GM12878 (cell line): ENCODE measurements at regions not wholly inside any gene's neighbourhood (a gene's known extent, or its start where the extent isn't known, plus 50 kb on each side); places are given as distances from the start of the nearest gene placed in this dataset.

Experiments
- ATAC-seq: fragments of 200-7000 bp; cut with Tn5 transposase; 3 replicates; pipeline ENCODE4 v1.9.1; 2020; ENCODE audit warnings: mild to moderate bottlenecking, moderate library complexity
- BruUV-seq: library from RNA; stranded (reverse); fragments of 400-500 nt; replicated peaks from 2 replicates; lab custom pipeline; 2021; lab: Mats Ljungman, UMichigan
- CTCF ChIA-PET: fragments of 300-600 bp; sonication (Branson Sonifier 250); formaldehyde crosslinking; extraction: SDS; loops from one replicate; lab custom pipeline; 2021; ENCODE audit warnings: inconsistent platforms; lab: Yijun Ruan, JAX
- POLR2A ChIA-PET: fragments of 350-600 bp; formaldehyde crosslinking; extraction: SDS; loops from one replicate; lab custom pipeline; 2021; ENCODE audit warnings: inconsistent platforms; lab: Charles Lee
- RAD21 ChIA-PET: fragments of 300-600 bp; sonication (Branson Sonifier 250); formaldehyde crosslinking; loops from one replicate; lab custom pipeline; 2023; ENCODE audit warnings: antibody characterized with exemption; ENCODE audit not compliant: unreplicated experiment; lab: Charles Lee
- SMC1A ChIA-PET: fragments of 300-600 bp; sonication (Branson Sonifier 250); formaldehyde crosslinking; loops from one replicate; lab custom pipeline; 2023; ENCODE audit not compliant: unreplicated experiment, uncharacterized antibody; lab: Charles Lee
- DNase-seq: peaks from one replicate; pipeline ENCODE4 v3.0.0-alpha.2; 2011; ENCODE audit warnings: low read depth, low spot score
- FAIRE-seq: peaks from 3 replicates; lab custom pipeline; 2011; peaks lifted over from hg19 to GRCh38; lab: Jason Lieb, UNC
- H2AFZ ChIP-seq: 2 replicates; pipeline ENCODE4 v1.6.0; 2011; ENCODE audit warnings: low read depth, low read length, control low read depth; ENCODE audit not compliant: control insufficient read depth
- H3K27ac ChIP-seq: 2 replicates; pipeline ENCODE4 v1.5.1; 2011; ENCODE audit warnings: control low read depth; ENCODE audit not compliant: control insufficient read depth, insufficient read depth
- H3K27me3 ChIP-seq, 2 experiments: replicated peaks in 1 of 2; 2 replicates each; pipeline versions ENCODE4 v1.6.0 to v1.6.1; 2011; ENCODE audit warnings: low read length in 1 of 2; ENCODE audit not compliant: control insufficient read depth in 2 of 2, insufficient read depth in 2 of 2
- H3K36me3 ChIP-seq, 2 experiments: 2 replicates each; pipeline ENCODE4 v1.5.1; 2011; ENCODE audit warnings: low read length in 1 of 2; ENCODE audit not compliant: control insufficient read depth in 2 of 2, insufficient read depth in 2 of 2
- H3K4me1 ChIP-seq: 2 replicates; pipeline ENCODE4 v1.6.1; 2011; ENCODE audit warnings: mild to moderate bottlenecking, low read length, moderate library complexity, mixed read lengths; ENCODE audit not compliant: control insufficient read depth, insufficient read depth
- H3K4me2 ChIP-seq: 2 replicates; pipeline ENCODE4 v1.6.0; 2011; ENCODE audit warnings: control low read depth; ENCODE audit not compliant: control insufficient read depth, insufficient read depth
- H3K4me3 ChIP-seq: fragments of 200-600 bp; sonication (generic); 2 replicates; pipeline ENCODE4 v1.5.1; 2016
- H3K79me2 ChIP-seq: 2 replicates; pipeline ENCODE4 v1.6.0; 2011; ENCODE audit warnings: low read length; ENCODE audit not compliant: control insufficient read depth, insufficient read depth
- H3K9ac ChIP-seq: 2 replicates; pipeline ENCODE4 v1.8.0; 2011; ENCODE audit warnings: low read length, control low read depth, mixed read lengths; ENCODE audit not compliant: control insufficient read depth, insufficient read depth
- H3K9me3 ChIP-seq: replicated peaks from 3 replicates; pipeline ENCODE4 v1.5.1; 2011; ENCODE audit warnings: mild to moderate bottlenecking, low read length; ENCODE audit not compliant: control insufficient read depth, insufficient read depth
- H4K20me1 ChIP-seq: 2 replicates; pipeline ENCODE4 v1.6.0; 2011; ENCODE audit not compliant: control insufficient read depth, insufficient read depth
- EGR1 ChIP-seq, 2 experiments: IDR thresholded peaks; 1 replicate in 1 of 2; 2 replicates in 1 of 2; pipeline ENCODE4 v1.6.1; 2011 to 2012; ENCODE audit warnings: low read depth in 2 of 2, low read length in 2 of 2, borderline replicate concordance in 1 of 2, mild to moderate bottlenecking in 1 of 2, moderate library complexity in 1 of 2
- SIN3A ChIP-seq: IDR thresholded peaks from 2 replicates; pipeline ENCODE4 v1.6.1; 2012; ENCODE audit warnings: low read depth, low read length, improper control_type of control experiment
- ZNF207 ChIP-seq: fragments of 450-650 bp; IDR thresholded peaks from 2 replicates; pipeline ENCODE4 v1.6.1; 2014; ENCODE audit warnings: antibody characterized with exemption, mild to moderate bottlenecking, borderline replicate concordance
- ZNF384 ChIP-seq: IDR thresholded peaks from 2 replicates; pipeline ENCODE4 v1.6.1; 2012; ENCODE audit warnings: low read depth, mild to moderate bottlenecking, low read length, improper control_type of control experiment, borderline replicate concordance
- ZSCAN29 ChIP-seq: fragments of 450-650 bp; IDR thresholded peaks from 2 replicates; pipeline ENCODE4 v1.6.1; 2017; ENCODE audit warnings: mild to moderate bottlenecking, moderate library complexity
- WGBS: methylation state at CpG from one replicate; pipeline ENCODE4 v1.1.6; 2016; ENCODE audit warnings: low lambda C conversion rate; ENCODE audit not compliant: insufficient replicate concordance, insufficient coverage; ENCODE audit errors: missing lambda C conversion rate; 5-methylcytosine and 5-hydroxymethylcytosine counted together
- in situ Hi-C: fragments of 300-500 bp; cut with MboI; formaldehyde crosslinking; loops from 9 replicates; pipeline ENCODE4 v1.14.3; 2018; ENCODE audit warnings: mixed read lengths
- intact Hi-C: fragments of 100-400 bp; cut with micrococcal nuclease; formaldehyde crosslinking; loops from one replicate; pipeline ENCODE4 v1.14.2; 2022; ENCODE audit not compliant: unreplicated experiment
- TF ChIP-seq, protein P1 (sequence below): fragments of 450-650 bp; IDR thresholded peaks from 2 replicates; pipeline ENCODE4 v1.6.1; 2018; ENCODE audit warnings: borderline replicate concordance, mild to moderate bottlenecking; ENCODE audit not compliant: partially characterized antibody
- TF ChIP-seq, protein P2 (sequence below): fragments of 450-650 bp; formaldehyde crosslinking; IDR thresholded peaks from 2 replicates; pipeline ENCODE4 v1.4.0; 2022; ENCODE audit warnings: mild to moderate bottlenecking, moderate library complexity

DNA sequence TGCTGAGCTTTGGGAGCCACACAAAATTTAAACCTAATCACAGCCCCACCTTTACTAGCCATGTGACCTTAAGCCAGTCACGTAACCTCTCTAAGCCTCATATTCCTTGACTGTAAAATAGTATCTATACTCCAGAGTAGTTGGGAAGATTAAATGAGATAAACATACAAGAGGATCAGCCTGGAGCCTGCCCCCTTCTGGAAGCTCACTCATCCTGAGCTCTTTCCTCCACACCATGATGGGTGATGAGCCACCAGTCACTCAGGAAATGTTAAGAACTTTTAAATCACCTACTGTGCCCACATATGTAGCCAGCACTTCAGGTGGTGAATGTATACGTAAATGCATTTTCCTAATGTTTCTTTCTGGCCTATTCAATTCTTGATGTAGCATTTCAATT lies 195.9 kb upstream of the DDX18 start:
- TF ChIP-seq EGR1 (IDR thresholded peaks at IDR 0.05; ENCODE audit: borderline replicate concordance in 1 of 2, low read depth in 2 of 2, low read length in 2 of 2) (no peak), SIN3A (no peak), ZNF384 (no peak), ZSCAN29 (no peak), ZNF207 (no peak)
- TF ChIP-seq, protein P1, sequence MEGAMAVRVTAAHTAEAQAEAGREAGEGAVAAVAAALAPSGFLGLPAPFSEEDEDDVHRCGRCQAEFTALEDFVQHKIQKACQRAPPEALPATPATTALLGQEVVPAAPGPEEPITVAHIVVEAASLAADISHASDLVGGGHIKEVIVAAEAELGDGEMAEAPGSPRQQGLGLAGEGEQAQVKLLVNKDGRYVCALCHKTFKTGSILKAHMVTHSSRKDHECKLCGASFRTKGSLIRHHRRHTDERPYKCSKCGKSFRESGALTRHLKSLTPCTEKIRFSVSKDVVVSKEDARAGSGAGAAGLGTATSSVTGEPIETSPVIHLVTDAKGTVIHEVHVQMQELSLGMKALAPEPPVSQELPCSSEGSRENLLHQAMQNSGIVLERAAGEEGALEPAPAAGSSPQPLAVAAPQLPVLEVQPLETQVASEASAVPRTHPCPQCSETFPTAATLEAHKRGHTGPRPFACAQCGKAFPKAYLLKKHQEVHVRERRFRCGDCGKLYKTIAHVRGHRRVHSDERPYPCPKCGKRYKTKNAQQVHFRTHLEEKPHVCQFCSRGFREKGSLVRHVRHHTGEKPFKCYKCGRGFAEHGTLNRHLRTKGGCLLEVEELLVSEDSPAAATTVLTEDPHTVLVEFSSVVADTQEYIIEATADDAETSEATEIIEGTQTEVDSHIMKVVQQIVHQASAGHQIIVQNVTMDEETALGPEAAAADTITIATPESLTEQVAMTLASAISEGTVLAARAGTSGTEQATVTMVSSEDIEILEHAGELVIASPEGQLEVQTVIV = no peak
- TF ChIP-seq, protein P2, sequence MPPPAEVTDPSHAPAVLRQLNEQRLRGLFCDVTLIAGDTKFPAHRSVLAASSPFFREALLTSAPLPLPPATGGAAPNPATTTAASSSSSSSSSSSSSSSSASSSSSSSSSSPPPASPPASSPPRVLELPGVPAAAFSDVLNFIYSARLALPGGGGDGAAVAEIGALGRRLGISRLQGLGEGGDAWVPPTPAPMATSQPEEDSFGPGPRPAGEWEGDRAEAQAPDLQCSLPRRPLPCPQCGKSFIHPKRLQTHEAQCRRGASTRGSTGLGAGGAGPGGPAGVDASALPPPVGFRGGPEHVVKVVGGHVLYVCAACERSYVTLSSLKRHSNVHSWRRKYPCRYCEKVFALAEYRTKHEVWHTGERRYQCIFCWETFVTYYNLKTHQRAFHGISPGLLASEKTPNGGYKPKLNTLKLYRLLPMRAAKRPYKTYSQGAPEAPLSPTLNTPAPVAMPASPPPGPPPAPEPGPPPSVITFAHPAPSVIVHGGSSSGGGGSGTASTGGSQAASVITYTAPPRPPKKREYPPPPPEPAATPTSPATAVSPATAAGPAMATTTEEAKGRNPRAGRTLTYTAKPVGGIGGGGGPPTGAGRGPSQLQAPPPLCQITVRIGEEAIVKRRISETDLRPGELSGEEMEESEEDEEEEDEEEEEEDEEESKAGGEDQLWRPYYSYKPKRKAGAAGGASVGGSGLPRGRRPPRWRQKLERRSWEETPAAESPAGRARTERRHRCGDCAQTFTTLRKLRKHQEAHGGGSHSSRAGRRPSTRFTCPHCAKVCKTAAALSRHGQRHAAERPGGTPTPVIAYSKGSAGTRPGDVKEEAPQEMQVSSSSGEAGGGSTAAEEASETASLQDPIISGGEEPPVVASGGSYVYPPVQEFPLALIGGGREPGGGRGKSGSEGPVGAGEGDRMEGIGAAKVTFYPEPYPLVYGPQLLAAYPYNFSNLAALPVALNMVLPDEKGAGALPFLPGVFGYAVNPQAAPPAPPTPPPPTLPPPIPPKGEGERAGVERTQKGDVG (CRISPR knock-in tag) = no peak
- TF ChIP-seq, all 136 proteins: peak for 0
- WGBS = 13% methylated on average over 2 of the region's 2 CpGs
- Histone ChIP-seq H4K20me1 (no peaks in the 10 kb centered on the region), H3K36me3 (no peaks in the 10 kb centered on the region), H3K4me3 (no peak overlapping the region), H3K9me3 (no peaks in the 10 kb centered on the region), H3K4me1 (no peaks in the 10 kb centered on the region), H3K27me3 (no peaks in the 10 kb centered on the region), H3K4me2 (no peak overlapping the region), H2AFZ (no peak overlapping the region), H3K27ac (no peak overlapping the region), H3K79me2 (no peaks in the 10 kb centered on the region), H3K9ac (no peak overlapping the region)
- intact Hi-C loops = no loop called here
- BruUV-seq = no TSS peak
- SMC1A ChIA-PET = interaction anchor here (1.5 kb wide), 1 partner anchor 14 kb away, joined by 3 read pairs; no protein-coding TSS in a partner anchor
- POLR2A ChIA-PET = no interaction called here
- FAIRE-seq (no peak), DNase-seq (no peak), ATAC-seq (no peak)
- in situ Hi-C loops = no loop called here
- RAD21 ChIA-PET = interaction anchor here (0.9 kb wide), 1 partner anchor 1107 kb away, joined by 3 read pairs; no protein-coding TSS in a partner anchor
- CTCF ChIA-PET = interaction anchor here (1.2 kb wide), 1 partner anchor 79 kb away, joined by 3 read pairs; no protein-coding TSS in a partner anchor
